Spleen (tissue), 7 donors: ENCODE measurements at regions not wholly inside any gene's neighbourhood (a gene's known extent, or its start where the extent isn't known, plus 50 kb on each side); places are given as distances from the start of the nearest gene placed in this dataset.

Source experiments
- CTCF ChIP-seq, 11 experiments: fragments of 200-600 bp in 7 of 11; fragments of 450-650 bp in 4 of 11; sonication (generic) in 4 of 11; IDR thresholded peaks in 8 of 11; conservative IDR thresholded peaks in 3 of 11; 1 replicate in 7 of 11; 2 replicates in 4 of 11; pipeline versions ENCODE4 v1.4.0 to v1.8.0; 2016 to 2021; ENCODE audit warnings: antibody characterized with exemption in 11 of 11, inconsistent platforms in 4 of 11, mild to moderate bottlenecking in 1 of 11
- POLR2A ChIP-seq, 3 donors: fragments of 450-650 bp; IDR thresholded peaks; one replicate each; pipeline ENCODE4 v1.5.1; 2017; ENCODE audit warnings: antibody characterized with exemption in 3 of 3, mild to moderate bottlenecking in 1 of 3
- POLR2AphosphoS5 ChIP-seq, 3 donors: sonication (generic); formaldehyde crosslinking; IDR thresholded peaks; one replicate each; pipeline ENCODE4 v1.5.1; 2017; ENCODE audit warnings: antibody characterized with exemption in 3 of 3
- donor health status: DM: no; HTN: no; CAD: no; lungs with moderate emphysema.
- donor health status: DM: no; HTN: no; CAD: no.
- donor health status: DM: no; HTN: no; CAD: no.

- no peak for TF ChIP-seq POLR2A (IDR thresholded peaks at IDR 0.05)
- TF ChIP-seq CTCF (IDR thresholded peaks at IDR 0.05 in 8 of 11, conservative IDR thresholded peaks at IDR 0.05 in 3 of 11) = no peak
- TF ChIP-seq POLR2AphosphoS5 (IDR thresholded peaks at IDR 0.05) = no peak
These were observed 464.9 kb downstream of the SMARCA1 start for GRCh38 chrX:129058405-129058804.
